IPS-15b (cell line): ENCODE measurements at regions not wholly inside any gene's neighbourhood (a gene's known extent, or its start where the extent isn't known, plus 50 kb on each side); places are given as distances from the start of the nearest gene placed in this dataset.

ENCODE experiments used
- H3K27me3 ChIP-seq: one replicate; pipeline ENCODE4 v1.6.1; 2013; ENCODE audit warnings: low read length; ENCODE audit not compliant: control insufficient read depth, insufficient read depth
- H3K36me3 ChIP-seq: one replicate; pipeline ENCODE4 v1.6.1; 2013; ENCODE audit warnings: low read length; ENCODE audit not compliant: control insufficient read depth, insufficient read depth
- H3K4me1 ChIP-seq: one replicate; pipeline ENCODE4 v1.6.1; 2013; ENCODE audit warnings: mild to moderate bottlenecking, low read length; ENCODE audit not compliant: control insufficient read depth, insufficient read depth
- H3K4me3 ChIP-seq: one replicate; pipeline ENCODE4 v1.5.1; 2013; ENCODE audit warnings: low read depth, low read length
- H3K9ac ChIP-seq: one replicate; pipeline ENCODE4 v1.6.1; 2013; ENCODE audit warnings: low read depth, mild to moderate bottlenecking, low read length
- H3K9me3 ChIP-seq: one replicate; pipeline ENCODE4 v1.6.1; 2013; ENCODE audit warnings: mild to moderate bottlenecking, low read length; ENCODE audit not compliant: control insufficient read depth, insufficient read depth

- Histone ChIP-seq H3K4me3 (no peak overlapping the region), H3K9ac (no peak overlapping the region), H3K9me3 (no peaks in the 10 kb centered on the region), H3K36me3 (no peaks in the 10 kb centered on the region), H3K27me3 (no peaks in the 10 kb centered on the region), H3K4me1 (no peaks in the 10 kb centered on the region)
Measured at GRCh38 chr9:73682789-73683188, 531.1 kb downstream of the ANXA1 start.

DNA sequence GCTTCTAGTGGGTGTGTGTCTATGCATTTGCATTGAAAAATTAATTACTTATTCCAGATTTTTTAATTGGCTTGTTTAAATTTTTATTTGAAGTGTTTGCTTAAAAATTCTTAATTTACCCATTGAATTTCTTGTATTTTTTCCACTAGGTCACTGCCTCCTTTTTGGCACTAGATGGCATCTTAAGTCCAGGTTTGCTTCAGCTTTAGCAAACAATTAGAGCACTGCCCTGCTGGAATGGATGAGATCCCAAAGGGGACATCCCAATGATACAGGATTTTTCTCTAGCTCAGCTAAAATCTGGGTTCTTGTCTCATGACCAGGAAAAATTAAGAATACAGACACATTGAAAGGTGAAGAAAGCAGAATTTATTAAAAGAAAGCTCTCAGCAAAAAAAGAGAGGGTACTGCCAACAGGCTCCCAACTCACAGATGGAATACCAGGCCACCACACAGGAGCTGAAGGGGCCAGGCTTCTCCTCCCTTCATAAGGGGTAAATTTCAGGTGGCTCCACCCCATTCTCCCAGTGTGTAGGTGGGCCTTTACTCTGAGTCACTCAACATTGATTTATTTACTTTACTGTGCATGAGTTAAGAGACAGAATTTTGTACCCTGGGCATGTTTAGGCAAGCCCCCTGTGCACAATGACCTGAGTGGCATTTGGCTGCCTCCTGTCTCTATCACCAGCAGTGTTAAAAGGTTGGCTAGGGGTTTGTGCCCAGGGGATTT is 532.4 kb downstream of the ANXA1 start:
- H3K4me1 ChIP-seq, result no peaks in the 10 kb centered on the region
- no peaks in the 10 kb centered on the region for H3K36me3 ChIP-seq
- H3K27me3 ChIP-seq, result no peaks in the 10 kb centered on the region
- H3K4me3 ChIP-seq, result no peak overlapping the region
- H3K9ac ChIP-seq, result no peak overlapping the region
- no peaks in the 10 kb centered on the region for H3K9me3 ChIP-seq

GRCh38 chr9:73684601-73685000 is 532.9 kb downstream of the ANXA1 start:
- Histone ChIP-seq H3K4me1 (no peaks in the 10 kb centered on the region), H3K36me3 (no peaks in the 10 kb centered on the region), H3K9me3 (no peaks in the 10 kb centered on the region), H3K27me3 (no peaks in the 10 kb centered on the region), H3K9ac (no peak overlapping the region), H3K4me3 (no peak overlapping the region)

GRCh38 chr9:73685786-73686185 is 534.1 kb downstream of the ANXA1 start:
- Histone ChIP-seq H3K36me3 (no peaks in the 10 kb centered on the region), H3K9me3 (no peaks in the 10 kb centered on the region), H3K4me1 (no peaks in the 10 kb centered on the region), H3K4me3 (no peak overlapping the region), H3K9ac (no peak overlapping the region), H3K27me3 (no peaks in the 10 kb centered on the region)

DNA sequence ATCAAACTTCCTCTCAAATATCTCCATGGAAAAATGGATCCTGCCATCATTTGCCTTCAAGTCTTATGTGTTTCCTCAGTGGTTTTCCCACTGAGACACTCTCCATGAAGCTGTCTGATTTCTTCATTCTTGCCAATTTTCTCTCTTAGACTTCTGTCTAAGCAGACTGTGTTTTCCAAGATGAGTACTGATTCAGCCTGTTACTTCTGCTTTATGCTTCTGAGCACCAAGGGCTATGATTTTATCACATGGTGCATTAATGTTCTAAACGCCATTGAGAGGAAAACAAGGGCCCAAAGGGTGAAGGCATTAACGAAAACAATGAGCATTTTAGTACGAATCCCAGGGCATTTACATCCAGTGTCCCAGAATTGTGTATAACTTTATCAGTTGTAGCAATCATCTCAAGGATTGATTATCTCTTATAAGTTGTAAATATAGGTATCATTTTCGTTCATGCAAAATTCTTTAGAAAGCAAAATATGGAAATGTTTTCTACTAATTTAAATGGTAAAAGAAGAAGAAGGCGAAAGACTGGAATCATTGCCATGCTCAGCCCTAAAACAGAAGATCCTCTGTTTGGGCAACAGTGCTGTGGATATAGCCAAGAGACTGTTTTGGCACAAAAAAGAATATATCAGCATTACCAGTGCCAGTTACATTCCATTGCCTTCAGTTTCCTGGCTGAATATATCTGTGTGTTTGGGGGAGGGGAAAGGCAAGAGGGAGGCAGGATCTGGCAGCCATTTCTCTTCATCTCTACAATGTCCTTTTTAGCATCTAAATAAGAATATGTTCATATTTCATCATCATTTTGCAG is 537.6 kb downstream of the ANXA1 start:
- Histone ChIP-seq H3K4me1 (no peaks in the 10 kb centered on the region), H3K36me3 (no peaks in the 10 kb centered on the region), H3K27me3 (no peaks in the 10 kb centered on the region), H3K9ac (no peak overlapping the region), H3K4me3 (no peak overlapping the region), H3K9me3 (no peaks in the 10 kb centered on the region)

DNA sequence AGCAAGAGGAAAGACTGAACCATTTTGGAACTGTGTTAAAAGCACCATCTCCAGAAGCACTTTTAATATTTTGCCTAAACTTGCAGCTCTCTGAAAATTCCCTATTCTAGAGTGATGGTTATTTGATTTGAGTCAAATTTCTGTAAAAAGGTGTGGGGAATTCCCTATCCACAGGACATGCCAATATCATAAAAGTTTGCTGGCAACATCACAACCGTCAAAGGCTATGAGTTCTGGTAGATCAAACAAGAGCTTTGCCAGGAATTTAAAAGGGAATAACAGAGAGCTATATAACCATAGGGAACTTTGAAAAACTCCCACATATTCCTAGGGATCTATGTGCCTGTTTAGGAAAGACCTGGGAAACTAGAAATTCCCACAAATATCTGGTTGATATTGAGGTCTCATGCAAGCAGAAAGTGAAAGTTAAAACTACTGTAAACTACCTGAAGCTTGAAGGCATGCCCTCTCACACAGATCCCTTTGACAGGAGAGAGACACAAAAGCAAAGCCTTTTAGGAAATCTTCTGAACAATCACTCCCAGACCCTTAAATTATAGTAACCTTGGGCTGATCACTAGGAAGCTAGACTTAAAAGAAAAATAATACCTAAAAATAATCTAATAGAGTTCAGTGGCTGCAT is 549.9 kb downstream of the ANXA1 start:
- H3K4me1 ChIP-seq, result peaks cover 2% of the 10 kb centered on the region
- H3K36me3 ChIP-seq, result no peaks in the 10 kb centered on the region
- H3K4me3 ChIP-seq, result no peak overlapping the region
- H3K27me3 ChIP-seq, result no peaks in the 10 kb centered on the region
- H3K9ac ChIP-seq, result no peak overlapping the region
- H3K9me3 ChIP-seq, result no peaks in the 10 kb centered on the region

DNA sequence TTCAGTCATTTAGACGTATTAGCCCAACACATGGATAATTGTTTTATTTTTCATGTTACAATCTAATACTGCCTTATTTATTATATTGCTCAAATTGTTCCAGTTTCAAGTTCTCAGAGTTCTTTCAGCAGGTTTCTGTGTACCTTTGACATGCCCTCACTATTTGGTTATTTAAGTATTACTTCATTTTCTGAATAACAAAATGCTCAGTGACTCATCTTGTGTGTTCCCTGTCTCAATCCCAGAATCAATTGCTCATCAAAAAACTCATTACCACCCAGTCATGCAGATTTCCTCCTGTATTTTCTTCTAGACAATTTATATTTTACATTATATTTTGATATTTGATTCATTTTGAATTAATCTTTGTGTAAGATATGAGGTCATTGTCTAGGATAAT is 562.6 kb downstream of the ANXA1 start:
- H3K4me3 ChIP-seq, result no peak overlapping the region

DNA sequence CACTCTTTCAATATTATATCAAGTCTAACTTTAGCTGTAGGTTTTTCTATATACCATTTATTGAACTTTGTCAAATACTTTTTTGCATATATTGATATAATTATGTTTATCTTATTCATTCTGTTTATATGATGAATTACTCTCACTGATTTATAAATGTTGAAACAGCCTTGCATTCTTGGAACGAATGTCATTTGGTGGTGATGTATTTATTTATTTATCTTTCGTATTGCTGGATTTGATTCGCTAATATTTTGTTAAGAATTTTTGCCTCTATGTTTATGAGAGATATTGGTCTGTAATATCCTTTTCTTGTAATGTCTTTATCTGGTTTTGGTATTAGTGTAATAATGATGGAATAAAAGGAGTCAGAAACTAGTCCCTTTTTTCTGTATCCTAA is 563.9 kb downstream of the ANXA1 start:
- H3K4me3 ChIP-seq, result no peak overlapping the region
- no peaks in the 10 kb centered on the region for H3K27me3 ChIP-seq
- no peaks in the 10 kb centered on the region for H3K36me3 ChIP-seq
- no peaks in the 10 kb centered on the region for H3K9me3 ChIP-seq
- no peaks in the 10 kb centered on the region for H3K4me1 ChIP-seq
- no peak overlapping the region for H3K9ac ChIP-seq

More for the DNA sequence above, 562.6 kb downstream of the ANXA1 start:
- Histone ChIP-seq H3K27me3 (no peaks in the 10 kb centered on the region), H3K9me3 (no peaks in the 10 kb centered on the region), H3K4me1 (no peaks in the 10 kb centered on the region), H3K36me3 (no peaks in the 10 kb centered on the region), H3K9ac (no peak overlapping the region)

DNA sequence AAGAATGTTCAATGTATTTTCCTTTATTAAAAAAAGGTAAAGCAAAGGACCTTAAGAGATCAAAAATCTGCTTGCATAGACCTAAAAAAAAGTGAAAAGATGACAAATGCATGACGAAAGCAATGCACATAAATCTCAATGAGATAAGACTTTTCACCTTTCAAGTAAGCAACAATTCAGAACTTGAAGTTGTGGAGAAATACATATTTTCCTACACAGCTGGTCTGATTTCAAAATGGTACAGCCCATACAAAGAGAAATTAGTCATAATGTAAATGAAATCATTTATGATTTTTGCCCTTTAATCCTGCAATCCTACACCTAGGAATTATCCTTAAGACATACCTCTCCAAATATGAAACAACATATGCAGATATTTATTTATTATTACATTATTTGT is 568.0 kb downstream of the ANXA1 start:
- Histone ChIP-seq H3K9me3 (no peaks in the 10 kb centered on the region), H3K4me1 (no peaks in the 10 kb centered on the region), H3K4me3 (no peak overlapping the region), H3K27me3 (no peaks in the 10 kb centered on the region), H3K36me3 (no peaks in the 10 kb centered on the region), H3K9ac (no peak overlapping the region)

DNA sequence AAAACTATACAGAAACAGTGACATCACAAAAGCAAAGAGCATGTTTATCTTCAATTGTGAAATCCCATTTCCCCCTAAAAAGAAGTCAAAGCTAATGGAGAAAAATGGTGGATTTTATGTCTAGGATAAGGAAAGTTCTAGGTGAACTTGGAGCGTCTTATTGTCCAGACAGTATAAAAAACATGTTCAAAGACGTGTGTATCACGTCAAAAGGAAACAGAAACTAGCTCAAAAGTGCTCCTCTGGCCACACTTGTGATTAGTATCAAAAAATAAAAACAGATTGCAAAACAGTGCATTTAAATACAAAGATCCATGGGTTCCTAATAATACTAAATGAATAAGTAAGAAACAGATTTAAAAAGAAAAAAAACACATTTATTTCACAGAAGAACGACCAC is 568.9 kb downstream of the ANXA1 start:
- Histone ChIP-seq H3K9ac (no peak overlapping the region), H3K4me3 (no peak overlapping the region)

DNA sequence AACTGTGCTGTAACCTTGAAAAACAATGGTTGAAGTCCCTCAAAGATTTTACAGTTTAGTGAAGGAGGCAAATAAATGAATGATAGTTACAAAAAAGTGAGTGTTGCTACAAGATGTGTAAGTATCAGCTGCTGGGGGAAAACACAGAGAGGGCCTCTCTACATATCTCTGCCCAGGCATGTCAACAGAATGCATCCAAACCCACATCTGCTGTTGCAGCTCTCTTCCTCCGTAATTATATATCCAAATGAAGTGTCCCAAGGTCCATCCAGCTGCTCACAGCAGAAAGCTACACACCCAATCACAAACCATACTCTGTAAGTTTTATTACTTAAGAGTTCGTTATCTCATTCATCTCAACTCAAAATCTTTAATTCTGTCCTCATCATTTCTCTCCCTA is 584.6 kb downstream of the ANXA1 start:
- Histone ChIP-seq H3K9me3 (no peaks in the 10 kb centered on the region), H3K4me3 (no peak overlapping the region), H3K4me1 (no peaks in the 10 kb centered on the region), H3K36me3 (no peaks in the 10 kb centered on the region), H3K9ac (no peak overlapping the region), H3K27me3 (no peaks in the 10 kb centered on the region)

More for the DNA sequence above, 568.9 kb downstream of the ANXA1 start:
- Histone ChIP-seq H3K9me3 (no peaks in the 10 kb centered on the region), H3K27me3 (no peaks in the 10 kb centered on the region), H3K36me3 (no peaks in the 10 kb centered on the region), H3K4me1 (no peaks in the 10 kb centered on the region)
